GM18517 (cell line): ENCODE measurements at regions not wholly inside any gene's neighbourhood (a gene's known extent, or its start where the extent isn't known, plus 50 kb on each side); places are given as distances from the start of the nearest gene placed in this dataset.
"Not testable (repeated sequence)": the region's sequence is repeated elsewhere in the genome, so short reads cannot be mapped to it uniquely, and the experiment has no call there.

Source experiments
- ATAC-seq: cut with Tn5 transposase; IDR thresholded peaks from one replicate; pipeline ENCODE4 v1.9.1; 2021; ENCODE audit warnings: mild to moderate bottlenecking, moderate library complexity; ENCODE audit not compliant: unreplicated experiment

DNA sequence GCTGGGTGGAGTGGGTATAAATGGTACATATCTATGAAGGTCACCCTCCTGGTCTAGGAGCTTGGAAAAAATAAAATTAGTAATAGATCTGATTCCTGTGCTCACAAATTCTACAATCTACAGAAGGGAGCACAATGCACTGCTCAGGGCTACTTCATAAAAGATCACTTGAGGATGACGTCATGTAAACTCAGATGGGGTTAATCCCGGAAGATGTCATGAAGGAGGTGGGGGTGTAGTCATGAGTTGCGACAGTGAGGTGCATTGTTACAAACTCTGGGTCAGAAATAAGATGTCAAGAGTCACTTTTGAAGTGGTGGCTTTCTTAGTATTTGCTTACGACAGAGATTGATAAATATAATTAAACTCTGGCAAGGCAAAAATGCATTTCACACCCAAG is 68.2 kb downstream of the LHX9 start:
- no peak for ATAC-seq

- no peak for ATAC-seq
Observed at GRCh38 chr1:197986817-197987216, 69.6 kb downstream of the LHX9 start.

GRCh38 chr1:197987294-197987693 is 70.1 kb downstream of the LHX9 start:
- no peak for ATAC-seq

DNA sequence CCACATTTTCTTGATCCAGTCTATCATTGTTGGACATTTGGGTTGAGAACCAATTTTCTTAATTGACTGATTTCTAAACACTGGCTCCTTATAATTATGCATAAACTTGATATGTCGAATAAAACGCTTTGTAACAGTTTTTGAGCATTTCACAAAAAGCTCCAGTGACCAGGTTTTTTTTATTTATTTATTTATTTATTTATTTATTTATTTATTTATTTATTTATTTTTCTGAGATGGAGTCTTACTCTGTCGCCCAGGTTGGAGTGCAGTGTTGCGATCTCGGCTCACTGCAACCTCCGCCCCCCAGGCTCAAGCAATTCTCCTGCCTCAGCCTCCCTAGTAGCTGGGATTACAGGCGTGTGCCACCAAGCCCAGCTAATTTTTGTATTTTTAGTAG is 71.4 kb downstream of the LHX9 start:
- ATAC-seq = not testable (repeated sequence)

- no peak for ATAC-seq
Observed at GRCh38 chr1:197989058-197989457, 71.9 kb downstream of the LHX9 start.

DNA sequence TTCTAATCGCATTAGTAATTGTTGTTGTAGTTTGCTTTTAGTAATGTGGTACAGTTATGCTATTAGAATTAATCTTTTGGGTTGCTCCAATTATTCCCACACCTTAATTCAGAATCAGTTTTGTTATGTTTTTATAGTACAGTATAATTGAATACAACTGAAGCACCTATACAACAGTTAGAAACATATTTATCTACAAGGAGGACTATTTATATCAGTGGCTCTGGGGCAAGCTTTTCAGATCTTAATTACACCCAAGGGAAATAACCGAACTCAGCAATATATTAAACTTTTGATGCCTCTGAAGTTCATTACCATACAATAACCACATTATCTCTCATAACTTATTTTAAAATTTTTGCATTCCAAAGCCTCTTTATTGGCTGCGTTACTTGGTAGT is 74.4 kb downstream of the LHX9 start:
- ATAC-seq = no peak

GRCh38 chr1:197994907-197995407 is 77.8 kb downstream of the LHX9 start:
- ATAC-seq = no peak

- ATAC-seq = no peak
Observed at GRCh38 chr1:197995408-197996258, 78.5 kb downstream of the LHX9 start.

DNA sequence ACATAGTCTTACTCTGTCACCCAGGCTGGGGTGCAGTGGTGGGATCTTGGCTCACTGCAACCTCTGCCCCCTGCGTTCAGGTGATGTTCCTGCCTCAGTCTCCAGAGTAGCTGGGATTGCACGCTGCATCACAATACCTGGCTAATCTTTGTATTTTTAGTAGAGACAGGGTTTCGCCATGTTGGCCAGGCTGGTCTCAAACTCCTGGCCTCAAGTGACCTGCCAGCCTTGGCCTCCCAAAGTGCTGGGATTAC is 79.0 kb downstream of the LHX9 start:
- not testable (repeated sequence) for ATAC-seq

DNA sequence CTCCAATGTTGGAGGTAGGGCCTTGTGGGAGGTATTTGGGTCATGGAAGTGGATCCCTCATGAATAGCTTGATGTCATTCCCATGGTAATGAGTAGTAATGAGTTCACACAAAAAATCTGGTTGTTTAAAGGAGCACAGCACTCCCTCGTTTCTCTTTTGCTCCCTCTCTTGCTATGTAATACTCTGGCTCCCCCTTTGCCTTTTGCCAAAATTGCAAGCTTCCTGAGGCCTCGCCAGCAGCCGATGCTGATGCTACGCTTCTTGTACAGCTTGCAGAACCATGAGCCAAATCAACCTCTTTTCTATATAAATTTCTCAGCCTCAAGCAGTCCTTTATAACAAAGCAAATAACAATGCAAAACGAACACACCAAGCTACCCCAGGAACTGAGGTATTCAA is 80.9 kb downstream of the LHX9 start:
- ATAC-seq = no peak

- ATAC-seq = no peak
Observed at GRCh38 chr1:198001776-198002408, 84.7 kb downstream of the LHX9 start.

DNA sequence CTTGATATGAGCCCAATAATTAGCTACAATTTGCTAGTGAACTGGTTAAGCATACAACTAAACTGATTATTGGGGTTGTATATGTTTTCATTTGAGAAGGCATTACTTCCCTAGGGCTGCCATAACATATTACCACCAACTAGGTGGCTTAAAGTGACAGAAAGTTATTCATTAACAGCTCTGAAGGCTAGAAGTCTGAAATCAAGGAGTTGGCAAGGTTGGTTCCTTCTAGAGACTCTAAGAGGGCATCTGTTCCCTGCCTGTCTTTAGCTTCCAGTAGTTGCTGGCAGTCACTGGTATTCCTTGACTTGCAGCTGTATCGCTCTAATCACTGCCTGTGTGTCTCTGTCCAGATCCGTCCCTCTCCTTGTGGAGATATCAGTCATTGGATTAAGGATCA is 86.3 kb downstream of the LHX9 start:
- ATAC-seq = no peak

GRCh38 chr1:198007011-198007410 is 89.8 kb downstream of the LHX9 start:
- ATAC-seq = no peak

DNA sequence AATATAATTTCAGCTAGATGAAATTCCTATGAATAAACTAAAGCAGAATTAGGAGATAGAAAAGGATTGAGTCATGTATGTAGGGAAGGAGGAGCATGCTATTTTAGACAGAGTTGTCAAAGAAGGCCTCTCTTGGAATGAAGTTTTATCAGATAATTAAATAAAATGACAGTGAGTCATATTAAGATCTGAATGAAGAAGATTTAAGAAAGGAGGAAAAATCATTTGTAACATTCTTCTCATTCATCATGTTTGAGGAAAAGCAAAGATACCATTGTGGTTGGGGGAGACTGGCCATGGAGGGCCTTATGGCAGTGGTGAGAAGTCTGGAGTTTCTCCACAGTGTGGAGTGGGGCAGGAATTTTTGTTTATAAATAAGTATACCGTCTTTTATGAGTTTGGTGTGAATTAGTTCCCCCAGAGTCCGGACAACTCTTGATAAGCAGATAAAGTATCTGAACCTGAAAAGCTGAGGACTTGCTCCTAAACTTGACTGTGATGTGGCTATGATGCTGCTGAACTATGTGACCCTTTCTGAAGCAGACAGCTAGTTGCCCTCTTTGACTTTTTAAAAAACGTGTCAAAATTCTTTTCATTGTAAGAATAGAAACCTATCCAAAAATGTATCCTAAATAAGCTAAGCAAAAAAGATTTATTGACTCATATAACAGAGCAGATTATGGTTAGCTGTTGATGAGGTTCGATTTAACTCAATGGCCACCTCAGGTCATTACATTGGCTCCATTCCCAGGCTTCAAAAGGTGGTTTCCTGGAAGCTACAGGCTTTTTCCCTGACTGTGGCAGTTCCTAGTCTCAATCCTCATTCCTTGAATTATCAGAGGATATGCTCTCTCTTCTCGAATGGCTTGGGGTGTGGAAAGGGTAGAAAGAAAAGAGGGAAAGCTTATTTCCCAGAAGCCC is 90.8 kb downstream of the LHX9 start:
- no peak for ATAC-seq

GRCh38 chr1:198014355-198014754 is 97.2 kb downstream of the LHX9 start:
- no peak for ATAC-seq

DNA sequence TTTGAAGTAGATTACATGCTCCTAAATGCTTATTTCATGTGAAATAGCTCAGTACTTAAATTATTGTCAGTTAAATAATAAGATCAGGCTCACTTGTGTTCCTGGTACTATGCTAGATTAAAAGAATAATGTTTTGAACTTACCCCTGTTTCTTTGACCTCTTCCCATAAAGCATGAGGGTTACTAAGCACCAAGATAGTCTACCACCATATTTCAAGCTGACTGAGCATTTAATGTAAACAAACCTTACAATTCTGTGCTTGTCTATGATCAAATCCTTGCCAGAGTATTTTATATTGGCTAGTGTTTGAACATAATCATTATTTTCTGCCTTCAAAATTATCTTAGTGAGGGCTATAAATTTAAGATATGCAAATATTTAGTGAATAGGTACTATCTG is 98.1 kb downstream of the LHX9 start:
- no peak for ATAC-seq

DNA sequence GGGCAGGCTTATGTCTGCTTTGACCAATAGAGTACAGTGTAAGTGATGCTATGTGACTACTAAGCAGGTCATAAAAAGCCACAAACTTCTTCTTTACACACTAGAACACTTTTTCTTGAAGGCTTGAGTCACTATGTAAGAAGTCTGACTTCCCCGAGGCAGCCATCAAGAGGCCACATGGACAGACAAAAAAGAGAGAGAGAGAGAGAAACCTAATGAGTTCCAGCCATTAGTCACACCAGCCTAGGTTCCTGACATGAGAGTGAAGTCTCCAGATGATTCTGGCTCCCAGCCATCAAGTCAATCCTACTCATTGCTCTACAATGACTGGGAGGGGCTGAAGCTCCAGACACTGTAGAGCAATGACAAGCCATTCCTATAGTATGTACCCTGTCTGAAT is 101.4 kb downstream of the LHX9 start:
- ATAC-seq = no peak

DNA sequence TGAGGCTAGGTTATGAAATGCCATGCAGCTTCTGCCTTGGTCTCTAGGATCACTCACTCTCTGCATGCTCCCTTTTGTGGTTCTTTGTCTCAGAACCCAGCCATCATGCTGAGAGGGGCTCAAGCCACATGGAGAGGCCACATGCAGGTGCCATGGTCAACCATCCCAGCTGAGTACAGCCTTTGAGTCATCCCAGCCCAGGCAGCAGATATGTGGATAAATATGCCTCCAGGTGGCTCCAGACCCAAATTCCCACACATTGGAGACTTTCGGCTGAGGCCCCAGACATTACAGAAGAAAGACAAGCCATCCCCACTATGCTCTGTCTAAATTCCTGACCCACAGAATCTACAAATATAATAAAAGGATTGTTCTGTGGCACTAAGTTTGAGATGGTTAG is 102.0 kb downstream of the LHX9 start:
- no peak for ATAC-seq

DNA sequence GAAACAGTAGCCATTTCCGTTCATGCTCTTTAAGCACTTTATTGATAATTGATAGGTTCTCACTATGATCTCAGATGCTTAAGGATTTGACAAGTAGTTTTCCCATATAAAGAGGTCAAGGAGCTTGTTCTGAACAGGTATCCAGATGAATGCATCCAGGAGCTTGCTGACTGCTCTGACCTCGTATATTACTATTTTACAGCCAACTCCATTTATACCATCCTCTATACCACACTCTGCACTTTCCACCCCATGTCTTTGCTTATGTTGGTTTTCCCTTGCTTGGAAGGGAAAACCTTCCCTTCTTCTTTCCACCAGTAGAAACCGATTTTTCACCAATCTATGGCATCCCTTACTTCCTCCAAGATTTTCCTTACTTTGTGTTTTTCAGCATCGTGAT is 107.2 kb downstream of the LHX9 start:
- ATAC-seq = no peak

GRCh38 chr1:198024782-198025181 is 107.6 kb downstream of the LHX9 start:
- ATAC-seq = no peak

- ATAC-seq = no peak
Observed at GRCh38 chr1:198030682-198031081, 113.5 kb downstream of the LHX9 start.

- no peak for ATAC-seq
Observed at GRCh38 chr1:198031086-198031485, 113.9 kb downstream of the LHX9 start.
